NT2/D1 (cell line): ENCODE measurements at regions not wholly inside any gene's neighbourhood (a gene's known extent, or its start where the extent isn't known, plus 50 kb on each side); places are given as distances from the start of the nearest gene placed in this dataset.

Experiments used
- YY1 ChIP-seq: IDR thresholded peaks from 2 replicates; pipeline ENCODE4 v1.6.1; 2011; ENCODE audit not compliant: insufficient read length, insufficient read depth
- ZNF274 ChIP-seq: IDR thresholded peaks from 2 replicates; pipeline ENCODE4 v1.6.1; 2011; ENCODE audit warnings: mild to moderate bottlenecking, low read depth, low read length

DNA sequence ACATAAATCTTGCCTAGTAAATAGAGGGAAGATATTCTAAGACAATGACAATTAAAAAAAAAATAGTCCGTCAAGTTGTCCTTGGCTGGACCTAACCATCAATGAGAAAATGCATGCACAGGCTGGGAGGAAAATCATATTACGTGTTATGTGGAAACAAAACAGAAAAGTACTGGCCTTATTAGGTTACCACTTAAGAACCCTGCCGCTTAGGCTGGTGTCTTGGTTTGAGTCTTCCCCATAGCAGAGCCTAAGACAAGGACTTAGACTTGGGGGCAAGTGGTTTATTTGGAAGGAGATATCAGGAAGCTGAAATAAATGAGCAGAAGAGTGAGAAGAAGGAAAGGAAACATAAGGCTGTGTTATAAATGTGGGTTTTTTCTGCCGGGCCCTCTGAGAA is 186.4 kb downstream of the MRPL39 start:
- no peak for TF ChIP-seq ZNF274
- no peak for TF ChIP-seq YY1
